K562 (cell line): ENCODE measurements at regions not wholly inside any gene's neighbourhood (a gene's known extent, or its start where the extent isn't known, plus 50 kb on each side); places are given as distances from the start of the nearest gene placed in this dataset.

Experiments
- ATAC-seq: fragments of 200-7000 bp; cut with Tn5 transposase; 3 replicates; pipeline ENCODE4 v1.9.1; 2020; ENCODE audit warnings: moderate library complexity
- BruUV-seq: library from RNA; stranded (reverse); fragments of 400-500 nt; replicated peaks from 2 replicates; lab custom pipeline; 2021; lab: Mats Ljungman, UMichigan
- CTCF ChIA-PET: fragments of 300-600 bp; formaldehyde crosslinking; extraction: SDS; loops from one replicate; lab custom pipeline; 2021; ENCODE audit warnings: low intra/inter-chr PET ratio; lab: Yijun Ruan, JAX
- POLR2A ChIA-PET: fragments of 300-600, 350-650 bp; sonication (Branson Sonifier 250); formaldehyde crosslinking; extraction: SDS; loops from one replicate; lab custom pipeline; 2021; ENCODE audit warnings: antibody characterized with exemption, inconsistent platforms; lab: Yijun Ruan, JAX
- DNase-seq, 4 experiments: peaks; one replicate each; pipeline versions ENCODE4 v3.0.0 to v3.0.0-alpha.2; 2011 to 2018; ENCODE audit warnings: low spot score in 3 of 4, mixed read lengths in 3 of 4; ENCODE audit errors: extremely low read depth in 1 of 4
- FAIRE-seq: peaks from 2 replicates; lab custom pipeline; 2011; peaks lifted over from hg19 to GRCh38; lab: Jason Lieb, UNC
- H2AFZ ChIP-seq: 2 replicates; pipeline ENCODE4 v1.6.0; 2011; ENCODE audit warnings: low read depth, low read length, control low read depth, inconsistent platforms
- H3K27ac ChIP-seq: fragments of 200-600 bp; 3 replicates; pipeline ENCODE4 v1.8.0; 2011; ENCODE audit warnings: low read depth, mild to moderate bottlenecking, control low read depth, inconsistent platforms, low read length, moderate library complexity, mixed read lengths; ENCODE audit errors: extremely low read depth
- H3K27me3 ChIP-seq, 2 experiments: fragments of 300-600 bp in 1 of 2; 2 replicates in 1 of 2; 3 replicates in 1 of 2; pipeline versions ENCODE4 v1.6.0 to v1.8.0; 2011; ENCODE audit warnings: inconsistent platforms in 2 of 2, low read length in 2 of 2, mild to moderate bottlenecking in 1 of 2, mixed read lengths in 1 of 2, moderate library complexity in 1 of 2; ENCODE audit not compliant: control insufficient read depth in 2 of 2, insufficient read depth in 2 of 2
- H3K36me3 ChIP-seq: fragments of 300-600 bp; 3 replicates; pipeline ENCODE4 v1.8.0; 2011; ENCODE audit warnings: mild to moderate bottlenecking, low read length, inconsistent platforms; ENCODE audit not compliant: control insufficient read depth, insufficient read depth
- H3K4me1 ChIP-seq, 2 experiments: fragments of 200-600 bp in 1 of 2; replicated peaks in 1 of 2; 2 replicates in 1 of 2; 3 replicates in 1 of 2; pipeline versions ENCODE4 v1.5.1 to v1.8.0; 2011; ENCODE audit warnings: inconsistent platforms in 2 of 2, low read length in 2 of 2, mild to moderate bottlenecking in 1 of 2, mixed read lengths in 1 of 2, moderate library complexity in 1 of 2; ENCODE audit not compliant: control insufficient read depth in 2 of 2, insufficient read depth in 2 of 2
- H3K4me2 ChIP-seq: 2 replicates; pipeline ENCODE4 v1.6.1; 2011; ENCODE audit warnings: low read length, control low read depth, inconsistent platforms, mixed read lengths; ENCODE audit not compliant: insufficient read depth
- H3K4me3 ChIP-seq: fragments of 200-600 bp; sonication (generic), shearing (Covaris generic); 2 replicates; pipeline ENCODE4 v1.5.1; 2016; ENCODE audit warnings: control low read depth, inconsistent platforms
- H3K79me2 ChIP-seq: fragments of 200-600 bp; 3 replicates; pipeline ENCODE4 v1.8.0; 2011; ENCODE audit warnings: low read length, inconsistent platforms; ENCODE audit not compliant: control insufficient read depth, insufficient read depth
- H3K9ac ChIP-seq, 2 experiments: 2 replicates each; pipeline versions ENCODE4 v1.6.0 to v1.6.1; 2011; ENCODE audit warnings: low read depth in 2 of 2, low read length in 2 of 2, control low read depth in 1 of 2, inconsistent platforms in 1 of 2, mild to moderate bottlenecking in 1 of 2, mixed read lengths in 1 of 2; ENCODE audit not compliant: insufficient read depth in 1 of 2
- H3K9me1 ChIP-seq: one replicate; pipeline ENCODE4 v1.6.0; 2011; ENCODE audit warnings: inconsistent platforms, mild to moderate bottlenecking, low read length, moderate library complexity; ENCODE audit not compliant: control insufficient read depth, insufficient read depth
- H3K9me3 ChIP-seq: replicated peaks from 2 replicates; pipeline ENCODE4 v1.5.1; 2011; ENCODE audit warnings: low read depth, low read length, inconsistent platforms; ENCODE audit not compliant: control insufficient read depth, insufficient read depth
- H4K20me1 ChIP-seq: replicated peaks from 2 replicates; pipeline ENCODE4 v1.6.1; 2011; ENCODE audit warnings: low read length, inconsistent platforms, mixed read lengths; ENCODE audit not compliant: control insufficient read depth, insufficient read depth
- ASH1L ChIP-seq: fragments of 450-650 bp; IDR thresholded peaks from 2 replicates; pipeline ENCODE4 v1.6.1; 2018; ENCODE audit warnings: borderline replicate concordance, mild to moderate bottlenecking, low read depth; ENCODE audit not compliant: partially characterized antibody
- BCOR ChIP-seq: fragments of 450-650 bp; IDR thresholded peaks from 2 replicates; pipeline ENCODE4 v1.6.1; 2016
- CGGBP1 ChIP-seq: fragments of 250-450 bp; sonication (Bioruptor Pico); IDR thresholded peaks from 2 replicates; pipeline ENCODE4 v1.9.0; 2021; ENCODE audit warnings: mild to moderate bottlenecking
- MTA3 ChIP-seq: fragments of 450-650 bp; formaldehyde crosslinking; IDR thresholded peaks from 2 replicates; pipeline ENCODE4 v1.6.1; 2017; ENCODE audit warnings: mild to moderate bottlenecking, borderline replicate concordance
- RFX5 ChIP-seq: IDR thresholded peaks from 2 replicates; pipeline ENCODE4 v1.6.1; 2011; ENCODE audit warnings: low read depth, mild to moderate bottlenecking, improper control_type of control experiment, low read length
- STAG1 ChIP-seq: sonication (generic); formaldehyde crosslinking; IDR thresholded peaks from 2 replicates; pipeline ENCODE4 v1.5.0; 2020; ENCODE audit warnings: missing genetic modification reagents, borderline replicate concordance
- ZNF217 ChIP-seq: sonication (generic); formaldehyde crosslinking; IDR thresholded peaks from 2 replicates; pipeline ENCODE4 v1.8.0; 2022; ENCODE audit warnings: mild to moderate bottlenecking, missing genetic modification reagents
- ZNF41 ChIP-seq: fragments of 250-450 bp; sonication (Bioruptor Pico); conservative IDR thresholded peaks from 2 replicates; pipeline ENCODE4 v1.4.0; 2020; ENCODE audit warnings: mild to moderate bottlenecking
- WGBS: fragments of 100-300 bp; shearing (Covaris generic); methylation state at CpG from one replicate; pipeline ENCODE4 v1.1.6; 2016; ENCODE audit warnings: low coverage, mixed read lengths; ENCODE audit not compliant: insufficient coverage; ENCODE audit errors: missing lambda C conversion rate; 5-methylcytosine and 5-hydroxymethylcytosine counted together
- in situ Hi-C: fragments of 300-500 bp; cut with MboI; formaldehyde crosslinking; loops from 4 replicates; pipeline ENCODE4 v1.15.0; 2018; ENCODE audit warnings: inconsistent platforms, mixed read lengths
- intact Hi-C: fragments of 100-400 bp; cut with micrococcal nuclease; formaldehyde crosslinking; loops from 2 replicates; pipeline ENCODE4 v1.14.2; 2022

- TF ChIP-seq ASH1L (no peak), ZNF41 (no peak)
Observed at GRCh38 chr20:19885594-19885938, 127.5 kb downstream of the RIN2 start (continued).

- no TSS peak for BruUV-seq
Observed at GRCh38 chr20:19885939-19886660, 128.0 kb downstream of the RIN2 start.

More at GRCh38 chr20:19885939-19886660, 128.0 kb downstream of the RIN2 start:
- Histone ChIP-seq H3K9me3 (no peaks in the 10 kb centered on the region), H2AFZ (no peak overlapping the region), H3K27me3 (peaks cover 0 to 18% of the 10 kb centered on the region in 2 experiments; a peak in 1 of 5 replicates), H3K9me1 (no peaks in the 10 kb centered on the region), H3K4me3 (no peak overlapping the region), H3K27ac (no peak overlapping the region), H3K4me2 (no peak overlapping the region), H3K4me1 (no peaks in the 10 kb centered on the region), H3K36me3 (no peaks in the 10 kb centered on the region), H4K20me1 (no peaks in the 10 kb centered on the region), H3K79me2 (no peaks in the 10 kb centered on the region), H3K9ac (no peak overlapping the region)
- TF ChIP-seq CGGBP1 (CRISPR knock-in tag) (no peak), STAG1 (CRISPR knock-in tag) (no peak), ZNF217 (CRISPR knock-in tag) (no peak), RFX5 (no peak), BCOR (no peak), MTA3 (no peak)
- FAIRE-seq (no peak), DNase-seq (no peak), ATAC-seq (no peak)
- intact Hi-C loops, result no loop called here
- ChIA-PET POLR2A (no interaction called here), CTCF (no interaction called here)
- 2% methylated on average over 8 of the region's 16 CpGs for WGBS
- in situ Hi-C loops, result no loop called here
